Erythroblast (primary cell): ENCODE measurements at regions not wholly inside any gene's neighbourhood (a gene's known extent, or its start where the extent isn't known, plus 50 kb on each side); places are given as distances from the start of the nearest gene placed in this dataset.

Experiments used
- GATA1 ChIP-seq: IDR thresholded peaks from 2 replicates; pipeline ENCODE4 v1.6.1; 2011; ENCODE audit warnings: low read depth, mild to moderate bottlenecking, control low read depth, low read length, moderate library complexity
- POLR2A ChIP-seq: IDR thresholded peaks from 2 replicates; pipeline ENCODE4 v1.6.1; 2011; ENCODE audit warnings: mild to moderate bottlenecking, low read length

GRCh38 chr10:109741712-109742111, 181.6 kb downstream of the XPNPEP1 start:
- TF ChIP-seq POLR2A (no peak), GATA1 (no peak)
